ENCODE measurements at regions not wholly inside any gene's neighbourhood (a gene's known extent, or its start where the extent isn't known, plus 50 kb on each side); places are given as distances from the start of the nearest gene placed in this dataset.

- no peak for TF ChIP-seq CHD7 (IDR thresholded peaks at IDR 0.05; ENCODE audit: insufficient replicate concordance, low read length)
- no peak for TF ChIP-seq PHF8 (conservative IDR thresholded peaks at IDR 0.05; ENCODE audit: low read depth, low read length)
- TF ChIP-seq BCL11A (IDR thresholded peaks at IDR 0.05; ENCODE audit: low read depth in 2 of 2, low read length in 2 of 2), result no peak
- TF ChIP-seq SIRT6 (IDR thresholded peaks at IDR 0.05; ENCODE audit: low read length), result no peak
- no peak for TF ChIP-seq JUND (IDR thresholded peaks at IDR 0.05; ENCODE audit: low read length)
- TF ChIP-seq BACH1 (IDR thresholded peaks at IDR 0.05; ENCODE audit: low read length), result no peak
- TF ChIP-seq TAF7 (optimal IDR thresholded peaks at IDR 0.05; ENCODE audit: borderline replicate concordance, low read depth, low read length), result no peak
- TF ChIP-seq GABPA (IDR thresholded peaks at IDR 0.05; ENCODE audit: borderline replicate concordance, insufficient read depth, low read length), result no peak
- TF ChIP-seq CEBPB (IDR thresholded peaks at IDR 0.05; ENCODE audit: low read depth, low read length), result no peak
- no peak for TF ChIP-seq JUN (IDR thresholded peaks at IDR 0.05; ENCODE audit: low read depth, low read length)
Measured at GRCh38 chr2:193562031-193562430, 1367.3 kb upstream of the TMEFF2 start (continued).
